GM18505 (cell line): ENCODE measurements at regions not wholly inside any gene's neighbourhood (a gene's known extent, or its start where the extent isn't known, plus 50 kb on each side); places are given as distances from the start of the nearest gene placed in this dataset.

Experiments
- ATAC-seq: cut with Tn5 transposase; IDR thresholded peaks from one replicate; pipeline ENCODE4 v1.9.1; 2021; ENCODE audit not compliant: unreplicated experiment
- POLR2A ChIP-seq: IDR thresholded peaks from 4 replicates; pipeline ENCODE4 v1.6.1; 2011; ENCODE audit warnings: borderline replicate concordance; ENCODE audit not compliant: insufficient read depth, insufficient read length; ENCODE audit errors: extremely low read depth

GRCh38 chr5:175124821-175125220 is 319.2 kb downstream of the DRD1 start:
- ATAC-seq, result no peak
- TF ChIP-seq POLR2A, result no peak

- TF ChIP-seq POLR2A, result no peak
- ATAC-seq, result no peak
Observed at GRCh38 chr5:175124251-175124813, 319.6 kb downstream of the DRD1 start.

- no peak for TF ChIP-seq POLR2A
- no peak for ATAC-seq
Observed at GRCh38 chr5:175123542-175123941, 320.4 kb downstream of the DRD1 start.

- ATAC-seq, result no peak
- no peak for TF ChIP-seq POLR2A
Observed at GRCh38 chr5:175121457-175121856, 322.5 kb downstream of the DRD1 start.

- no peak for TF ChIP-seq POLR2A
- ATAC-seq, result no peak
Observed at GRCh38 chr5:175120412-175120811, 323.6 kb downstream of the DRD1 start.

GRCh38 chr5:175118700-175119309 is 325.2 kb downstream of the DRD1 start:
- TF ChIP-seq POLR2A, result no peak
- no peak for ATAC-seq

GRCh38 chr5:175116466-175117048 is 327.4 kb downstream of the DRD1 start:
- TF ChIP-seq POLR2A, result no peak
- no peak for ATAC-seq

- TF ChIP-seq POLR2A, result no peak
- ATAC-seq, result no peak
Observed at GRCh38 chr5:175115831-175116230, 328.2 kb downstream of the DRD1 start.

GRCh38 chr5:175113947-175114346 is 330.0 kb downstream of the DRD1 start:
- TF ChIP-seq POLR2A, result no peak
- no peak for ATAC-seq

- TF ChIP-seq POLR2A, result no peak
- ATAC-seq, result no peak
Observed at GRCh38 chr5:175109058-175109755, 334.8 kb downstream of the DRD1 start.

- no peak for TF ChIP-seq POLR2A
- ATAC-seq, result no peak
Observed at GRCh38 chr5:175107865-175108264, 336.1 kb downstream of the DRD1 start.

- no peak for ATAC-seq
- no peak for TF ChIP-seq POLR2A
Observed at GRCh38 chr5:175107028-175107588, 336.9 kb downstream of the DRD1 start.

GRCh38 chr5:175104677-175105076 is 339.3 kb downstream of the DRD1 start:
- no peak for ATAC-seq
- TF ChIP-seq POLR2A, result no peak
